GM13976 (cell line): ENCODE measurements at regions not wholly inside any gene's neighbourhood (a gene's known extent, or its start where the extent isn't known, plus 50 kb on each side); places are given as distances from the start of the nearest gene placed in this dataset.

Source experiments
- DNase-seq: peaks from one replicate; pipeline ENCODE4 v3.0.0; 2012; ENCODE audit warnings: low spot score
- CTCF ChIP-seq: IDR thresholded peaks from 2 replicates; pipeline ENCODE4 v1.5.1; 2012; ENCODE audit warnings: borderline replicate concordance, mild to moderate bottlenecking; ENCODE audit not compliant: insufficient read depth; ENCODE audit errors: extremely low read depth, missing control alignments, control extremely low read depth
- in situ Hi-C: fragments of 300-500 bp; cut with MboI; formaldehyde crosslinking; loops from one replicate; pipeline ENCODE4 v1.12.0; 2022; ENCODE audit warnings: low sequenced_read_pairs, mixed read lengths, inconsistent platforms; ENCODE audit not compliant: unreplicated experiment

- in situ Hi-C loops, result no loop called here
- DNase-seq, result no peak
- no peak for TF ChIP-seq CTCF
Observed at GRCh38 chr3:78249294-78249693, 1209.4 kb downstream of the ROBO2 start.

GRCh38 chr3:78253860-78254259 is 1214.0 kb downstream of the ROBO2 start:
- DNase-seq, result no peak
- in situ Hi-C loops, result no loop called here

GRCh38 chr3:78255403-78255802 is 1215.5 kb downstream of the ROBO2 start:
- no peak for TF ChIP-seq CTCF
- no peak for DNase-seq
- in situ Hi-C loops, result no loop called here

More at GRCh38 chr3:78253860-78254259, 1214.0 kb downstream of the ROBO2 start:
- no peak for TF ChIP-seq CTCF

- in situ Hi-C loops, result no loop called here
- TF ChIP-seq CTCF, result no peak
Observed at GRCh38 chr3:78256123-78256522, 1216.2 kb downstream of the ROBO2 start.

GRCh38 chr3:78257951-78258530 is 1218.1 kb downstream of the ROBO2 start:
- no peak for DNase-seq
- TF ChIP-seq CTCF, result no peak
- in situ Hi-C loops, result no loop called here

More at GRCh38 chr3:78256123-78256522, 1216.2 kb downstream of the ROBO2 start:
- DNase-seq, result no peak

GRCh38 chr3:78258798-78259197 is 1218.9 kb downstream of the ROBO2 start:
- DNase-seq, result no peak
- in situ Hi-C loops, result no loop called here
- TF ChIP-seq CTCF, result no peak
